ENCODE measurements at regions not wholly inside any gene's neighbourhood (a gene's known extent, or its start where the extent isn't known, plus 50 kb on each side); places are given as distances from the start of the nearest gene placed in this dataset.

DNA sequence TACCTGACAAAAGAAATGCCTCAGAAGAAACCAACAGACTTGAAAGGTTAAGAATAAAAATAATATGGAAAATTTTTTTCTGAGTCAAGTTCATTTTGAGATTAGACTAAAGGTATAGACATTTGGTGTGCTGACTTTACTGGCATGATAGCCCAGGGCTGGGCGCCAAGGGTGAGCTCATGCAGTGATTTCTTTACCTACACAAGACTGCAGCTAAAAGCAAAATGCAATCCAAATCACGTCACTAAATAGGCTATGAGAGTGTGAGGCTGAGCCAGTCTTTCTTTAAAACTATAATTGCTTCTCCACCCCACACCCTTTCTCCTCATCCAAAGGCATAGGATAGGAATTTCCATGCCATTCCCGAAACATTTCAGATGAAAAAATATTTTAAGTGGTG, 196.5 kb downstream of the FAM76B start:
- TF ChIP-seq, protein P1, sequence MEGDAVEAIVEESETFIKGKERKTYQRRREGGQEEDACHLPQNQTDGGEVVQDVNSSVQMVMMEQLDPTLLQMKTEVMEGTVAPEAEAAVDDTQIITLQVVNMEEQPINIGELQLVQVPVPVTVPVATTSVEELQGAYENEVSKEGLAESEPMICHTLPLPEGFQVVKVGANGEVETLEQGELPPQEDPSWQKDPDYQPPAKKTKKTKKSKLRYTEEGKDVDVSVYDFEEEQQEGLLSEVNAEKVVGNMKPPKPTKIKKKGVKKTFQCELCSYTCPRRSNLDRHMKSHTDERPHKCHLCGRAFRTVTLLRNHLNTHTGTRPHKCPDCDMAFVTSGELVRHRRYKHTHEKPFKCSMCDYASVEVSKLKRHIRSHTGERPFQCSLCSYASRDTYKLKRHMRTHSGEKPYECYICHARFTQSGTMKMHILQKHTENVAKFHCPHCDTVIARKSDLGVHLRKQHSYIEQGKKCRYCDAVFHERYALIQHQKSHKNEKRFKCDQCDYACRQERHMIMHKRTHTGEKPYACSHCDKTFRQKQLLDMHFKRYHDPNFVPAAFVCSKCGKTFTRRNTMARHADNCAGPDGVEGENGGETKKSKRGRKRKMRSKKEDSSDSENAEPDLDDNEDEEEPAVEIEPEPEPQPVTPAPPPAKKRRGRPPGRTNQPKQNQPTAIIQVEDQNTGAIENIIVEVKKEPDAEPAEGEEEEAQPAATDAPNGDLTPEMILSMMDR (IDR thresholded peaks at IDR 0.05): no peak
- TF ChIP-seq POLR2AphosphoS5 (IDR thresholded peaks at IDR 0.05): no peak
